Astrocyte (in vitro differentiated cells and primary cell): ENCODE measurements at regions not wholly inside any gene's neighbourhood (a gene's known extent, or its start where the extent isn't known, plus 50 kb on each side); places are given as distances from the start of the nearest gene placed in this dataset.

Experiments used
- DNase-seq: peaks from one replicate; pipeline ENCODE4 v3.0.0-alpha.2; 2010; ENCODE audit warnings: low read depth
- FAIRE-seq: peaks from 2 replicates; lab custom pipeline; 2011; peaks lifted over from hg19 to GRCh38; lab: Jason Lieb, UNC
- H2AFZ ChIP-seq: 2 replicates; pipeline ENCODE4 v1.6.0; 2012; ENCODE audit warnings: low read depth, low read length, inconsistent platforms
- H3K27ac ChIP-seq: 2 replicates; pipeline ENCODE4 v1.5.1; 2011; ENCODE audit warnings: low read depth, low read length, inconsistent platforms
- H3K27me3 ChIP-seq: 2 replicates; pipeline ENCODE4 v1.6.0; 2011; ENCODE audit warnings: low read length, inconsistent platforms; ENCODE audit not compliant: insufficient read depth
- H3K36me3 ChIP-seq: 2 replicates; pipeline ENCODE4 v1.5.1; 2011; ENCODE audit warnings: low read length, inconsistent platforms; ENCODE audit not compliant: insufficient read depth
- H3K4me1 ChIP-seq: 2 replicates; pipeline ENCODE4 v1.5.1; 2011; ENCODE audit warnings: low read length, inconsistent platforms; ENCODE audit not compliant: insufficient read depth
- H3K4me2 ChIP-seq: 2 replicates; pipeline ENCODE4 v1.6.0; 2012; ENCODE audit warnings: low read length, inconsistent platforms
- H3K4me3 ChIP-seq: 2 replicates; pipeline ENCODE4 v1.5.1; 2011; ENCODE audit warnings: low read depth, mild to moderate bottlenecking, low read length, inconsistent platforms; ENCODE audit not compliant: insufficient read depth
- H3K79me2 ChIP-seq: 2 replicates; pipeline ENCODE4 v1.6.0; 2012; ENCODE audit warnings: mild to moderate bottlenecking, low read length, inconsistent platforms; ENCODE audit not compliant: insufficient read depth
- H3K9ac ChIP-seq: 2 replicates; pipeline ENCODE4 v1.6.0; 2012; ENCODE audit warnings: mild to moderate bottlenecking, low read length, inconsistent platforms
- H3K9me3 ChIP-seq: 2 replicates; pipeline ENCODE4 v1.5.1; 2012; ENCODE audit warnings: low read depth, mild to moderate bottlenecking, low read length, inconsistent platforms; ENCODE audit not compliant: insufficient read depth
- H4K20me1 ChIP-seq: 2 replicates; pipeline ENCODE4 v1.6.0; 2012; ENCODE audit warnings: low read length, inconsistent platforms; ENCODE audit not compliant: insufficient read depth
- H3K27ac Mint-ChIP-seq: one replicate; pipeline ENCODE4 v1.8.0; 2021; ENCODE audit warnings: mild to moderate bottlenecking, mixed read lengths; ENCODE audit not compliant: unreplicated experiment
- H3K27me3 Mint-ChIP-seq: one replicate; pipeline ENCODE4 v1.8.0; 2021; ENCODE audit warnings: low read depth, mixed read lengths; ENCODE audit not compliant: unreplicated experiment
- H3K36me3 Mint-ChIP-seq: one replicate; pipeline ENCODE4 v1.8.0; 2021; ENCODE audit warnings: low read depth, mixed read lengths; ENCODE audit not compliant: unreplicated experiment
- H3K4me1 Mint-ChIP-seq: one replicate; pipeline ENCODE4 v1.8.0; 2021; ENCODE audit warnings: low read depth, mixed read lengths; ENCODE audit not compliant: unreplicated experiment
- H3K4me3 Mint-ChIP-seq: one replicate; pipeline ENCODE4 v1.8.0; 2021; ENCODE audit warnings: mild to moderate bottlenecking, moderate library complexity, mixed read lengths; ENCODE audit not compliant: unreplicated experiment
- H3K9me3 Mint-ChIP-seq: one replicate; pipeline ENCODE4 v1.8.0; 2021; ENCODE audit warnings: mild to moderate bottlenecking, mixed read lengths; ENCODE audit not compliant: unreplicated experiment
- CTCF ChIP-seq: IDR thresholded peaks from 2 replicates; pipeline ENCODE4 v1.5.1; 2011; ENCODE audit warnings: low read depth, mild to moderate bottlenecking, inconsistent platforms, low read length, moderate library complexity; ENCODE audit not compliant: insufficient read depth
- EZH2 ChIP-seq: IDR thresholded peaks from 2 replicates; pipeline ENCODE4 v1.6.1; 2012; ENCODE audit warnings: mild to moderate bottlenecking, low read length, inconsistent platforms; ENCODE audit not compliant: insufficient read depth

GRCh38 chr10:3350617-3351258, 178.2 kb upstream of the PITRM1 start:
- no peak overlapping the region for H3K9ac ChIP-seq
- H3K27me3 Mint-ChIP-seq: peaks cover 6% of the 10 kb centered on the region
- no peaks in the 10 kb centered on the region for H4K20me1 ChIP-seq
- no peak overlapping the region for H2AFZ ChIP-seq
- no peak overlapping the region for H3K27ac Mint-ChIP-seq
- H3K79me2 ChIP-seq: no peaks in the 10 kb centered on the region
- H3K36me3 Mint-ChIP-seq: no peaks in the 10 kb centered on the region
- no peak for DNase-seq
- H3K9me3 ChIP-seq: no peaks in the 10 kb centered on the region
- H3K27me3 ChIP-seq: peaks cover 12% of the 10 kb centered on the region
- peaks cover 8% of the 10 kb centered on the region for H3K9me3 Mint-ChIP-seq
- no peaks in the 10 kb centered on the region for H3K4me1 ChIP-seq
- TF ChIP-seq EZH2 (no peak), CTCF (no peak)
- H3K4me3 Mint-ChIP-seq: no peak overlapping the region
- H3K4me1 Mint-ChIP-seq: no peaks in the 10 kb centered on the region
- FAIRE-seq: no peak
- H3K4me2 ChIP-seq: no peak overlapping the region
- H3K4me3 ChIP-seq: no peak overlapping the region
- no peaks in the 10 kb centered on the region for H3K36me3 ChIP-seq
- H3K27ac ChIP-seq: no peak overlapping the region

GRCh38 chr10:3350205-3350604, 177.6 kb upstream of the PITRM1 start:
- Histone ChIP-seq H3K9ac (no peak overlapping the region), H2AFZ (no peak overlapping the region), H3K79me2 (no peaks in the 10 kb centered on the region), H3K4me1 (no peaks in the 10 kb centered on the region), H4K20me1 (no peaks in the 10 kb centered on the region), H3K4me3 (no peak overlapping the region), H3K27me3 (peaks cover 12% of the 10 kb centered on the region), H3K4me2 (no peak overlapping the region), H3K36me3 (no peaks in the 10 kb centered on the region), H3K9me3 (no peaks in the 10 kb centered on the region), H3K27ac (no peak overlapping the region)
- Mint-ChIP-seq H3K4me3 (no peak overlapping the region), H3K36me3 (no peaks in the 10 kb centered on the region), H3K4me1 (no peaks in the 10 kb centered on the region), H3K27ac (no peak overlapping the region), H3K9me3 (peaks cover 6% of the 10 kb centered on the region), H3K27me3 (peaks cover 9% of the 10 kb centered on the region)
- TF ChIP-seq CTCF: no peak
- no peak for TF ChIP-seq EZH2
- FAIRE-seq (no peak), DNase-seq (no peak)

GRCh38 chr10:3348564-3348963, 176.0 kb upstream of the PITRM1 start:
- no peaks in the 10 kb centered on the region for H3K79me2 ChIP-seq
- Mint-ChIP-seq H3K9me3 (peaks cover 8% of the 10 kb centered on the region), H3K27me3 (peaks cover 14% of the 10 kb centered on the region), H3K27ac (no peak overlapping the region), H3K4me1 (no peaks in the 10 kb centered on the region), H3K4me3 (no peak overlapping the region), H3K36me3 (no peaks in the 10 kb centered on the region)
- H3K27ac ChIP-seq: no peak overlapping the region
- H3K9ac ChIP-seq: no peak overlapping the region
- no peak overlapping the region for H3K4me3 ChIP-seq
- FAIRE-seq (no peak), DNase-seq (no peak)
- no peak overlapping the region for H3K4me2 ChIP-seq
- no peaks in the 10 kb centered on the region for H3K9me3 ChIP-seq
- H2AFZ ChIP-seq: no peak overlapping the region
- no peaks in the 10 kb centered on the region for H4K20me1 ChIP-seq
- TF ChIP-seq CTCF (no peak), EZH2 (no peak)
- no peaks in the 10 kb centered on the region for H3K4me1 ChIP-seq
- no peaks in the 10 kb centered on the region for H3K36me3 ChIP-seq
- peaks cover 12% of the 10 kb centered on the region for H3K27me3 ChIP-seq
